ENCODE measurements at regions not wholly inside any gene's neighbourhood (a gene's known extent, or its start where the extent isn't known, plus 50 kb on each side); places are given as distances from the start of the nearest gene placed in this dataset.

GRCh38 chr7:131624536-131624935 is 68.1 kb upstream of the PODXL start:
- TF ChIP-seq CTCF (optimal IDR thresholded peaks at IDR 0.05 in 1 of 3, IDR thresholded peaks at IDR 0.05 in 1 of 3, conservative IDR thresholded peaks at IDR 0.05 in 1 of 3; ENCODE audit: extremely low read depth in 1 of 3, insufficient read depth in 2 of 3, low read length in 3 of 3) (no peak), EZH2 (IDR thresholded peaks at IDR 0.05; ENCODE audit: low read length) (no peak)
